HG02588 (cell line): ENCODE measurements at regions not wholly inside any gene's neighbourhood (a gene's known extent, or its start where the extent isn't known, plus 50 kb on each side); places are given as distances from the start of the nearest gene placed in this dataset.
"Not testable (repeated sequence)": the region's sequence is repeated elsewhere in the genome, so short reads cannot be mapped to it uniquely, and the experiment has no call there.

Source experiments
- ATAC-seq: cut with Tn5 transposase; IDR thresholded peaks from one replicate; pipeline ENCODE4 v1.9.1; 2021; ENCODE audit warnings: mild to moderate bottlenecking, moderate library complexity; ENCODE audit not compliant: unreplicated experiment

DNA sequence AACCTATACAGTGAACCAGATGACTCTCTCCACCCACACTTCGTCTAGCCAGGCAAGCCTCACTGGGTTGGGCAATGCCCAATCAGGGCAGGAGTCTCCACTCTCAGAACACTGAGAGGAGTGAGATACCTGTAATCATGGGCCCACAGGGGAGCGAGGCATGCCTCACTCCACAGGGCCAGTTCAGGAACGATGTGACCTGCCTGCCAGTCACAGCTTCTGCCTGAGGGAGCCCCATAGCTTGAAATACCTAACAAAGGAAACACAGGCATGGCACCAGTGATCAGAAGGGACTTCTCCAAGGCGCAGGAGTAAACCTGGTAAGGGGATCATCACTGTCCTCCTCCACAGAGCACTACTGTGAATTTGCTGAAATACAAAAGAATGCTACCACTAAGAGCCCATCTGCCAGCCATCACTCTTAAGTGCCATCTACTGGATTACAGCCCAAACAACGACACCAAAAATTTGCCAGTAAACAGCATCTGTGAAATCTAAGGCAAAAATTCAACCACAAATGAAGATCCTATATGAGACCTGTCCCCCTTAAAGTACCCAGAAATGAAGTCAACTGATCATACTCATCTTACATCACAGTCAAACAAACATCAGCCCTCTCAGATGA is 689.9 kb upstream of the SEMA6D start:
- ATAC-seq, result no peak

DNA sequence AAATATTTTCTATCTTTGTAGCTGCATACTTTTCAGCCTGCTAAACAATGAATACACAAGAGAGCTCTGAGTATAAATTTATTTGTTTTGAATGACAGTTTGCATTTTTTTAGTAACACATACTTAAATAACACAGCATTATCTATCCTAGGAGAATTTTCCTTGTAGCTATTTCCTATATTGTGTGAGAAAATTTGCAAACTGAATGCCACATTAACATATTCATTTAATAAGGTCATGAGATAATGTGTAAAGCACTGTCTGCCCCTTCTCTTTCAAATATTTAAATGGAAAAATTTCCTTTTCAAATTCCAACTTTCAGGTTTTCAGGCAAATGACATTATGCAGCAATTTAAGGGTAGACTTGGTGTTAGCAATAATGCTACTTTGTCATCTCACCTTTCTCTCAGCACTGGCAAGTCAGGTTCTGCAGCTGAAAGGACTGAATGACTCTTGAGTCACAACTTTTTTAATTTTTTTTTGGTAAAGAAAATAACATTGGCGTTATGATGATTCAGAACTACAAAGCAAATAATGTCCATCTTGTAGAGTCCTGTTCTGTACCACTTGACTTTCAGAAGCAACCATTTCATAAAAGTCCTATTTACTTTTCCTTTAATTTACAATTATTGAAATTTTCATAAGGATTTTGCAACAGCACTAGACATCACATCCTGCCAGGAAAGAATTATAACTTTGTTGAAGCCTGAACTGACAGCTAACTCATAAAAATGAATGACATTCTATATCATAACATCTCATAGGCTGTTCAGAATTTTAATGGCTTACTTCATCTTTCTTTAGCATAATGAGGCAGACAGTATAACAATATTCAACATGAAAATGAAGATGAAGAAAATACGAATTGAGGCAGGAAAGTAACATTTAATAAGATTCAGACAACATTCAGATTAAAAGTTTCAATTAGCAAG is 681.6 kb upstream of the SEMA6D start:
- no peak for ATAC-seq

DNA sequence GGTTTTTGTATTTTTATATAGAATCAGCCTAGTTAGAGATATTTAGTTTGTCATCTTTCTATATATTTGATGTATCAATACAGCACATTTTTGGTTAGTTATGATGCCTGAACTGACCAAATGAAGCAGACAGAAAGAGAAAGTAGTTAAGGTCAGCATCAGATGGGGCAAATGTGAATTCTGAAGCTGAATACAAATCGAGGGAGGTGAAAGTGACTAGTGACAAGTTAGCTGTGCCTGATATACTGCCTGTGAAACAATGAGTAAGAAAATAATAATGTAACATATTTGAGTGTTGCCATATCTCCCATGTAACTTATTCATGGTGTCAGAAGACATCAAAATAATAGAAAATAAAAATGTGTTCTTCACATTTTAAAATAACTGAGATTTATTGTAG is 680.3 kb upstream of the SEMA6D start:
- no peak for ATAC-seq

DNA sequence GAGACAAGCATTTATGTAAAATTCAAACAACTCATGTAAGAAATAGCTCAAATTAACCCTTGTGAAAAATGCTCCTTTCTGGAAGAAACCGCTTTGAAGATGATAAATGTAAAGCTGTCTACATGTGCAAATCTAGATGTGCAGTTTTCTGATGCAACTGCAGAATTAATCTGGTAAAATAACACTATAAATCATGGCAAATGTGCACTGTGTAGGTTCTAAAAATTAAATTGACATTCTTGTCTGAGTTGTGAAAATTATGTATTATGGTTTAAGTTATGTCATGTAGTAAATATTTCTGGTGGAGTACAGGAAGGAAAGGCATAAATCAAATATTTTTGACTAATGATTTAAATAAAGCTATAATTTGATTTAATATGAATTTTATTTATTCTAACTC is 678.1 kb upstream of the SEMA6D start:
- no peak for ATAC-seq

DNA sequence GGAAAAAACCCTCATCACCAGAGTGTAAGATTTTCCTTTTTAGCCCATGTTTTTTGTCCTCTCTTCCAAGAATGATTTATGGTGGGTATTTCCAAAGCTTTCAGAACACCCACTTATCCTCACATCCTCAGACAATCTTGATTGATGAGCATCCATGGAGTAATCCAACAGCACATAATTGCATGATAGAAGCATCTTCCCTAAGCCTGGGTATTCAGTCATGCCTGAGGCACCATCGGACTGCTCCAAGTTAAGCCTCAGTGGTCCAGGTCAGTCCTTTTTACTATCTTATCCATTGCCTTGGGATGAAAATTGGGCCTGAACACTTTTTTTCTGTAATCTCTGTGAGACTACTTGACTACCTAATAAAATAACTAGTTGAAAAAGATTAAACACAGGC is 676.0 kb upstream of the SEMA6D start:
- no peak for ATAC-seq

DNA sequence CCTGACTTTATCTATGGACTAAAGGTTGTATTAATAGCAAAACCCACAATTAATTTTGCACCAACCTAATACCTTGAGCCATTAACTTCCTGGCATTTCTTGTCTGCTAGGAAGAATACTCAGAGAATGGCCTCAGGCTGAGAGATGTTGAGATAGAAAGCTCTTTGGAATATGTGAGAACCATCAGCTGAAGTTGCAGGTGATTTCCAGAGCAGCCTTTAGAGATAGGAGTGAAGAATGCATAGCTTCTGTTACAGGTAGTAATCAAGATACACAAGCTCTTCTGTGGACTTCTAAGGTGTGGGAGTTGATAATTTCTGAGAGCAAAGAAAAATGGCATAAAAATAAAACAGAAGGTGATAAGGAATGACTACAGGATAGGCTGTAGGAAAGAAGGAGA is 669.3 kb upstream of the SEMA6D start:
- not testable (repeated sequence) for ATAC-seq

DNA sequence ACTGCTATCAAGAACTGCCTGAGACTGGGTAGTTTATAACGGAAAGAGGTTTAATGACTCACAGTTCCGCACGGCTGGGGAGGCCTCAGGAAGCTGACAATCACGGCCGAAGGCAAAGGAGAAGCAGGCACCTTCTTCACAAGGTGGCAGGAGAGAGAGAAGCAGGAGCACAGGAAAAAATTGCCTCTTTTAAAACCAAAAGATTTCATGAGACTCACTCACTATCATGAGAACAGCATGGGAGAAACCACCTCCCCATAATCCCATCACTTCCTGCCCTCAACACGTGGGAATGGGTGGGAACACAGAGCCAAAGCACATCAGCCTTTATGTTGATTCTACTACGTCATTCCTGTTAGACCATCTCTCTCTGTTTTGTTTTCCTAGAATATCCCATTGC is 650.9 kb upstream of the SEMA6D start:
- no peak for ATAC-seq

DNA sequence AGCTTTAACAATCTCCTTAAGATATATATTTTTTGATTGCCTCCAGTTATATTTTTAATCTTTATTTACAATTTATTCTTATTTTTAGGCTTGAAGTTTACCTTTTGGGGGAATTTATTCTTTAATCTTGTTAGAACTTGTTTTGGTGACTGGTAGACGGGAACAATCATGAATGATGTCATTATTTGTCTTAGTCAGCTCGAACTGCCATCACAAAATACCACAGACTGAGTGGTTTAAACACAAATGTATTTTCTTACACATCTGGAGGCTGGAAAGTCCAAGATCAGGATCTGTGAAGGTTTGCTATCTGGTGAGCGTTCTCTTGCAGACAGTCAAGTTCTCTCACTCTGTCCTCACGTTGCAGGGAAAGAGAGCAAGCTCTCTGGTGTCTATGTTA is 639.5 kb upstream of the SEMA6D start:
- not testable (repeated sequence) for ATAC-seq

DNA sequence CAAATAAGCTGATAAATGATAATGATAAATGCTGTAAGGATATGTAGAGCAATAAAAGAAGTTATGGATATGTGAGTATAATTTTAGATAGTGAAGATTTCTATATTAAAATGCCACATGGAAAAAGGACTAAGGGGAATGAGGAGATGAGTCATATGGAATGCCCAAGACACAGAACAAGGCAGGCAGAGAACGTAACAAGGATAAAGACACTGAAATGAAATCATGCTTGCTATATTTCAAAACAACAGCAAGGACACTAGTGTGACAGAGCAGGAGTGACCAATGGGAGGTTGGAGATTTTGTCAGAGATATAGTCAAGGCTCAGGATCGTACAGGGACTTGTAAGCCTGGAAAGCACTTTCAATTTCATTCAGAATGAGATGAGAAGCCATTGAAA is 621.5 kb upstream of the SEMA6D start:
- ATAC-seq, result no peak

DNA sequence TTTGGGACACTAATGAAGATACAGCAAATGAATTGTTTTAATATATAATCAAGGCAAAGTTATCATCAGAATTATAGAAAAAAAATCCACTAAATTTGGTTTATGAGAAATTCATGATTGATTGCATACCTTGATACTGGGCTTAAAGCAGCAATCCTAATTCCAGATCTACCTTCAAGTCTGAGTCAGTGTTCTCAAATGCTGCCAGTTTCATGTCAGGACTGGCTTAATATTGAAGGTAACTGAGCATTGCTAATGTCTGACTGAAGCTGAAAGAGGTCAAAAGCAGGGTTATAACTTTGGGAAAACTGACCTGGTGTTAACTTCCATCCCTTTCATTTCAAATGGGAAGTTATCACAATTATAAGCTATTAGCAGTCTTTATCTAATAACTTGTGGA is 618.8 kb upstream of the SEMA6D start:
- ATAC-seq, result not testable (repeated sequence)

DNA sequence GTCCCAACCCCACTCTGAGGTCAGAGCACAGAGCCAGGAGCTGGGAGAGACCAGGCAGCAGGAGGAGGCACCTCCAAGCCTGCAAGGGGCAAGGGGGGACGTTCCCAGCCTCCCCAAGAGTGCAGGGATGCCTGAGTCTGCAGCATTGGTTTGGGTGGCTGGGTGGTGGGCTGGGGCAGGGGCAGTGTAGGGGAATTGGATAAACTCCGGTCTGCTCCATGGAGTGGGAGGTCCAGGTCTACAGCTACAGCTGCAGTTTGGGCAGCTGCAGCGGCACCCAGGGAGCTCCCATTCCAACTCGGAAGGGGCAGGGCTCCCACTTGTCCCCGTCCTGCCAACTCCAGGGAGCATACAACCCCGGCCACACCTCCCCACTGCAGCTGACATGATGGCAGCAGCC is 617.5 kb upstream of the SEMA6D start:
- ATAC-seq, result not testable (repeated sequence)

DNA sequence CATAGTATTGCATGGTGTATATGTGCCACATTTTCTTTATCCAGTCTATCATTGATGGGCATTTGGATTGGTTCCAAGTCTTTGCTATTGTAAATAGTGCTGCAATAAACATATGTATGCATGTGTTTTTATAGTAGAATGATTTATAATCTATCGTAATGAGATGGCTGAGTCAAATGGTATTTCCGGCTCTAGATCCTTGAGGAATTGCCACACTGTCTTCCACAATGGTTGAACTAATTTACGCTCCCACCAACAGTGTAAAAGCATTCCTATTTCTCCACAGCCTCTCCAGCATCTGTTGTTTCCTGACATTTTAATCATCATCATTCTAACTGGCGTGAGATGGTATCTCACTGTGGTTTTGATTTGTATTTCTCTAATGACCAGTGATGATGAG is 608.5 kb upstream of the SEMA6D start:
- ATAC-seq, result not testable (repeated sequence)

DNA sequence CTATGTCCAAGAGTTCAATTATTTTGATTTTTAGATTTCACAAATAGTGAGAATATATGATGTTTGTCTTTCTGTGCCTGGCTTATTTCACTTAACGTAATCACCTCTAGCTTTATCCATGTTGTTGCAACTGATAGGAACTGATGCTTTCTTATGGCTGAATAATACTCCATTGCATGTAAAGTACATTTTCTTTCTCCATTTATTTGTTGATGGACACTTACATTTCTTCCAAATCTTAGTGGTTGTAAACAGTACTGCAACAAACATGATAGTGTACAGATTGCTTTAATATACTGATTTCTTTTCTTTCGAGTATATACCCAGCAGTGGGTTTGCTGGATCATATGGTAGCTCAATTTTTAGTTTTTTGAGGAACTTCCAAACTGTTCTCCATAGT is 600.6 kb upstream of the SEMA6D start:
- no peak for ATAC-seq

DNA sequence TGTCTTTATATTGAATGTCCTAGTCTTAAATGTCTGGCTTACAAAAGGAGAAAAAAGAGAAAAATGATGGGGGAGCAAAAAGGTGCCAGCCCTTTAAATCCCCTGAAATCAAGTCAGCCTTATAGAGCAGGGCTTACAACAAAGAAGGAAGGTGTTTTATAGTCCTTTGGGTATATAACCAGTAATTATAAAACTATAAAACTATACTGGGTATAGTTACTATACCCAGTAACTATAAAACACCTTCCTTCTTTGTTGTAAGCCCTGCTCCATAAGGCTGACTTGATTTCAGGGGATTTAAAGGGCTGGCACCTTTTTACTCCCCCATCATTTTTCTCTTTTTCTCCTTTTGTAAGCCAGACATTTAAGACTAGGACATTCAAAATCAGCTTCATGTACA is 598.0 kb upstream of the SEMA6D start:
- no peak for ATAC-seq

DNA sequence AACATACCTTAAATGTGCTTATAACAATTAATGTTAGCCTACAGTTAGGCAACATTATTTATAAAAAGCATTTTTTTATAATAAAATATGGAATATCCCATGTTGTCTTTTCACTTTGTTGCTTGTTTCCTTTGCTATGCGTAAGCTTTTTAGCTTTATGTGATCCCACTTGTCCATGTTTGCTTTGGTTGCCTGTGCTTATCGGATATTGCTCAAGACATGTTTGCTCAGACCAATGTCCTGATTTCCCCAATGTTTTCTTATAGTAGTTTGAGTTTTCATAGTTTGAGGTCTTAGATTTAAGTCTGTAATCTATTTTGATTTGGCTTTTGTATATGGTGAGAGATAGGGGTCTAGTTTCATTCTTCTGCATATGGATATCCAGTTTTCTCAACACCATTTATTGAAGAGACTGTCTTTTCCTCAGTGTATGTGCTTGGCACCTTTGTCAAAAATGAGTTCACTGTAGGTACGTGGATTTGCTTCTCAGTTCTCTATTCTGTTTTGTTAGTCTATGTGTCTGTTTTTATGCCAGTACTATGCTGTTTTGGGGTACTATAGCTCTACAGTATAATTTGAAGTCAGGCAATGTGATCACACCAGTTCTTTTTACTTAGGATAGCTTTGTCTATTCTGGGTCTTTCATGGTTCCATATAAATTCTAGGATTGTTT is 592.7 kb upstream of the SEMA6D start:
- ATAC-seq, result no peak

DNA sequence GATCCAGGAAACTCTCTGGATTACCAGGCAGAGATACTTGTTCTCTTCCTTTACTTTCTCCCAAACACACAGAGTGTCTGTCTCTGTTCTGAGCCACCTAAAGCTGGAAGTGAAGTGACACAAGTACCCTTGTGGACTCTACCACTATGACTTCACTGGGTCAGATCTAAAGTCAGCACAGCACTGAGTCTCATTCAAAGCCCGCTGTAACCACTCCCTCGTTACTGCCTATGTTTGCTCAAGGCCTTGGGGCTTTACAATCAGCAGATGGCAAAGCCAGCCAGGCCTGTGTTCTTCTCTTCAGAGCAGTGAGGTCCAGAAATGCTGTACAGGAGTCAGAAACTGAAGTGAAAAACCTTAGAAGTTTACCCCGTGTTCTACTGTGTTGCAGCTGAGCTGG is 588.3 kb upstream of the SEMA6D start:
- no peak for ATAC-seq

DNA sequence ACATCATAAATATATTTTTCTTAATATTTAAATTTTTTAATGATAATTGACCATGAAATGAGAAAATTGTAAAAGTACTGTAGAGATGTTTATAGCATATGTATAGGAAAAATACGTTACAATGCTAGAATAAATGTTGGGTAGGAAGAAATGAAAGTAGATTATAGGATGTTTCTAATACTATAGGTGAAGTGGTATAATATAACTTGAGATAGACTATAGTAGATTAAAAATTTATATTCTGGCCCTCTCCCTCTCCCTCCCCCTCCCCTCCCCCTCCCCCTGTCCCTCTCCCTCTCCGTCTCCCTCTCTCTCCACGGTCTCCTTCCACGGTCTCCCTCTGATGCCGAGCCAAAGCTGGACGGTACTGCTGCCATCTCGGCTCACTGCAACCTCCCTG is 585.9 kb upstream of the SEMA6D start:
- ATAC-seq, result not testable (repeated sequence)

DNA sequence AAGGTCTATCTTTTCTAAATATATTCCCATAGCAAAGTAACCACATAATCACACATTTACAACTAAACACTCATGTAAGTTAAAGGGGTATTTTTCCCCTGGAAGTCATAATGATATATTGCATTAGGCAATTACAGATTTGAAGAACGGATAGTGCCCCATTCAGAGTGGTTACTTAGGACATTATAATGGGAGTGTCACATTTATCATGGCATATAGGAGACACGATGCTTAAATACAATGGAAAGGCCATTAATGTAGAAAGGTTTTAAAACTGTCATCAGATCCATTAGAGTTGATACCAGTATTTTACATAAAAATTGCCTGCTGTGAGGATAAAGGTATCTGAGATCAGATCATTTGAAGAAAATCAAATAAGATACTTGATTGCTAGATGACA is 582.0 kb upstream of the SEMA6D start:
- no peak for ATAC-seq

DNA sequence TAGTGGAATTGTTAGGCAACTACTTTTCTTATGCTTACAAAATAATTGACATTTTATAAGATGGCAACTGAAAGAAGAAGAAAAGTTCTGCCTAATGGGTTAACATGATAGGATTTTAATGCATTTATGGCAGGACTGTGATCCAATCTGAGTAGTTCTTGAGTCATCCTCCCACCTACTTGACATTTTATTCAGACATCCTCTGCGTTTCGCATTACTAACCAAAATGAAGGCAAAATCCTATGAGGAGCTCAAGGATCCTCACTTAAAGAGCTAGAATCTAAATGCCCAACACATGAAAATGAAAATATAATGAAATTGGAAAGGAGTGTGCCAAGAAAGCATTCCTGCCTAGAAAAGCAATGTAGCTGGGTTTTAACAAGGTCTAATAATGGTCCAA is 581.1 kb upstream of the SEMA6D start:
- no peak for ATAC-seq

DNA sequence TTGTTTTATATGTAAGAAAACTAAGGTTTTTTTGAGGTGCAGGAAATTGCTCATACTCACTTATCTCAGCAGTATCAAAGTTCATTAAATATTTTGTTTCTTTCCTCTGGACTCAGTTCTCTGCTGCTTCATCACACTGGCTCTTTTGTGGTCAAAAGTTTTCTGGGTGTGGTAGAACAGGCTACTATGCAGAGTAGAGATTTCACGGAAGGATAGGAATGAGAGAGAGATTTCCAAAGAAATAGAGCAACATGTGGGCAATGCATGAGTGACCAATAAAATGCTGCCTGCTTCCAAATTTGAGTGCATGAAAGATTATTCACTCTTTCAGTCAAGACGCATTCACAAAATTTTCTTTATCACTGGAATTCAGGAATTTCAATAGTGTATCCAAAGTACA is 577.3 kb upstream of the SEMA6D start:
- no peak for ATAC-seq

DNA sequence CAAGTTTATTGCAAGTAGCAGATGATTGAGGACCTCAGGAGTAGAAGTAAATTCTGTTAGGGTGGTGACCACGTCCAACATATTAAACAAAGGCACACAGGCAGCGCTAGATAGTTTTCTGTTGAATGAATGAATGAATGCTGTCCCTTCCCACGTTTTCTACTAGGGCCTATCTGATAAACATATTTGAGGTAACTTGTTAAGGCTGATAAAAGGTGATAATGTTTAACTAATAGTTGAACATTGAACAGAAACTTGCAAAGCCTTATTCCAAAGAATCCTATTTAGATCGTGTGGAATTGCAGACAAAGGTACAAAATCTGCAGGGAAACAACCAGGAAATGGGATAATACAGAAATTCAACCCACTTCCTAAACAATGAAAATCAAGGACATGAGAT is 559.5 kb upstream of the SEMA6D start:
- no peak for ATAC-seq

DNA sequence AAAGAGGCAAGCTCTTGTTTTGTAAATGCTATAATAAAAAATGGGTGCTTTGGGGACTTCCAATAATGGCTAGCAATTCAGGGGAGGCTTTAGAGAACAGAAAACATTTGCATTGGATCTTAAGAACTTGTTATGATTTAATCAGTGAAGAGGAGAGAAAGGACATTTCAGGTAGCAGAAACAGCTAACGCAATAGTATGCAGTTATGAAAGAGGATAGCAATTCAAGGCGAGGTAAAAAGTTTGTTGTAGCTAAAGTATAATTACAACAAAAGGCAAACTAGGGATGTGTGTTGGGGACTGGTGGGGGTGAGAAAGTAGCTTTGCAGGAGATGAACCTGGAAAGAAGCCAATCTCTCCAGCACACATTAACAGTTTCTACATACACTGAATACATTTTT is 558.7 kb upstream of the SEMA6D start:
- ATAC-seq, result no peak
